ENCODE measurements at regions not wholly inside any gene's neighbourhood (a gene's known extent, or its start where the extent isn't known, plus 50 kb on each side); places are given as distances from the start of the nearest gene placed in this dataset.

GRCh38 chr10:21299330-21299729 lies 226.2 kb downstream of the SKIDA1 start:
- no peaks in the 10 kb centered on the region for H3K4me1 ChIP-seq (ENCODE audit: low read length)
- H4K20me1 ChIP-seq (ENCODE audit: insufficient read depth, low read length) = no peaks in the 10 kb centered on the region
- H3K36me3 ChIP-seq (replicated peaks; ENCODE audit: low read depth, low read length) = no peaks in the 10 kb centered on the region
- no peaks in the 10 kb centered on the region for H3K9me3 ChIP-seq (ENCODE audit: insufficient read depth, low read length)
- no peak overlapping the region for H3K27ac ChIP-seq (ENCODE audit: low read length)
- TF ChIP-seq CTCF (IDR thresholded peaks at IDR 0.05; ENCODE audit: low read depth, low read length) (no peak), EZH2phosphoT487 (IDR thresholded peaks at IDR 0.05; ENCODE audit: low read depth) (no peak)
- no peaks in the 10 kb centered on the region for H3K79me2 ChIP-seq (ENCODE audit: low read length)
- no peak overlapping the region for H2AFZ ChIP-seq (ENCODE audit: low read depth, low read length)
- no peaks in the 10 kb centered on the region for H3K27me3 ChIP-seq (ENCODE audit: low read depth, low read length)
- no peak overlapping the region for H3K9ac ChIP-seq (ENCODE audit: low read length)
- no peak overlapping the region for H3K4me2 ChIP-seq (ENCODE audit: low read length)
- H3K4me3 ChIP-seq (ENCODE audit: low read length) = no peak overlapping the region

DNA sequence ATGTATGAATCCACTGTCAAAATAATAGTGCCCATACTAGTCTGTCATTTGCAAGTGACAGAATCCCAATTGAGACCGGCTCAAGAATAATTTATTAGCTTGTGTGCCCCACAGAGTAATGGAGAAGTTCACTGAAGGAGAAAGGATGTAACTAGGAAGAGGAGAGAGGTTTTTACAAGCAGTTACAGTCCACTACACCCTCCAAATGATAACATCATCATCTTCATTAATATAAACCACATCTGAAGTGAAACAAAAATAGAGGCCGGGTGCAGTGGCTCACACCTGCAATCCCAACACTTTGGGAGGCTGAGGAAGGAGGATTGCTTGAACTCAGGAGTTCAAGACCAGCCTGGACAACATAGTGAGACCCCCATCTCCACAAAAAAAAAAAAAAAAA lies 226.8 kb downstream of the SKIDA1 start:
- no peaks in the 10 kb centered on the region for H3K9me3 ChIP-seq (ENCODE audit: insufficient read depth, low read length)
- H3K9ac ChIP-seq (ENCODE audit: low read length) = no peak overlapping the region
- no peak overlapping the region for H2AFZ ChIP-seq (ENCODE audit: low read depth, low read length)
- no peaks in the 10 kb centered on the region for H4K20me1 ChIP-seq (ENCODE audit: insufficient read depth, low read length)
- H3K36me3 ChIP-seq (replicated peaks; ENCODE audit: low read depth, low read length) = no peaks in the 10 kb centered on the region
- H3K4me3 ChIP-seq (ENCODE audit: low read length) = no peak overlapping the region
- no peaks in the 10 kb centered on the region for H3K27me3 ChIP-seq (ENCODE audit: low read depth, low read length)
- H3K4me2 ChIP-seq (ENCODE audit: low read length) = no peak overlapping the region
- TF ChIP-seq EZH2phosphoT487 (IDR thresholded peaks at IDR 0.05; ENCODE audit: low read depth) (no peak), CTCF (IDR thresholded peaks at IDR 0.05; ENCODE audit: low read depth, low read length) (no peak)
- H3K79me2 ChIP-seq (ENCODE audit: low read length) = no peaks in the 10 kb centered on the region
- H3K27ac ChIP-seq (ENCODE audit: low read length) = no peak overlapping the region
- no peaks in the 10 kb centered on the region for H3K4me1 ChIP-seq (ENCODE audit: low read length)

DNA sequence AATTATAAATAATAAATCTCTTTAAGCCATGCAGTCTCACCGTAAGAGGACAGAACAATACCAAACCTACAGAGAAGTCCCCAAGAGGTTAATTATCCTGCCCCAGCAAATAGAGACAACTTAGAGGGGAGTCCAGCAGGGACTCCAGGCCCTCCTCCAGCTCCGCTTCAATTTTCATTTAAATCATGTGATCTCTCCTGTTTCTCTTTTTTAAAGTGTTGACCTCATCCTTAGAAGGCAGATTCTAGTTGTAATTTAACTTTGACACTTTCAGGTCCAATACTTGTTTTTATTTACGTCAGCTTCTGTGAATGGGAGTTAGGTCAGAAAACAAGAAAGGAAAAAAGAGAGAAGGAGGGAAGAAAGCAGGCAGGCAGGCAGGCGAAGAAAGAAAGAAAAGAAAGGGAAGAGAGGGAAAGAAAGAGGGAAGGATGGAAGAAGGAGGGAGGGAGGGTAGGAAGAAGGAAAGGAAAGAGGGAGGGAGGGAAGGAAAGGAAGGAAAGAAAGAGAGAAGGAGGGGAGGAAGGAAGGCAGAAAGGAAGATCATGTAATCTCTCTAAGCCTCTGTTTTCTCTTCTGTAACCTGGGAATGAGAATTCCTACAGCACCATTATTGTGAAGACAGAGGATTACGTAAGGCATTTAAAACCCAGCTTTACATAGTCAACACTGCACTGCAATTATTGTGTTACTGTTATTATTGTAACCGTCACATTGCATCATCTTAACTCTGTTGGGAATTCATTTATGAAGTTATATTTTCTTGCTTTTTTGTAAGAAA lies 227.7 kb downstream of the SKIDA1 start:
- H3K4me3 ChIP-seq (ENCODE audit: low read length) = no peak overlapping the region
- TF ChIP-seq CTCF (IDR thresholded peaks at IDR 0.05; ENCODE audit: low read depth, low read length) (no peak), EZH2phosphoT487 (IDR thresholded peaks at IDR 0.05; ENCODE audit: low read depth) (no peak)
- no peak overlapping the region for H3K4me2 ChIP-seq (ENCODE audit: low read length)
- H3K36me3 ChIP-seq (replicated peaks; ENCODE audit: low read depth, low read length) = no peaks in the 10 kb centered on the region
- H3K79me2 ChIP-seq (ENCODE audit: low read length) = no peaks in the 10 kb centered on the region
- H3K27ac ChIP-seq (ENCODE audit: low read length) = no peak overlapping the region
- H3K9me3 ChIP-seq (ENCODE audit: insufficient read depth, low read length) = no peaks in the 10 kb centered on the region
- H2AFZ ChIP-seq (ENCODE audit: low read depth, low read length) = no peak overlapping the region
- H3K4me1 ChIP-seq (ENCODE audit: low read length) = no peaks in the 10 kb centered on the region
- H4K20me1 ChIP-seq (ENCODE audit: insufficient read depth, low read length) = no peaks in the 10 kb centered on the region
- peaks cover 4% of the 10 kb centered on the region for H3K27me3 ChIP-seq (ENCODE audit: low read depth, low read length)
- no peak overlapping the region for H3K9ac ChIP-seq (ENCODE audit: low read length)

- Histone ChIP-seq H3K4me3 (ENCODE audit: low read length) (no peak overlapping the region), H3K36me3 (replicated peaks; ENCODE audit: low read depth, low read length) (no peaks in the 10 kb centered on the region), H3K9ac (ENCODE audit: low read length) (no peak overlapping the region), H3K4me2 (ENCODE audit: low read length) (no peak overlapping the region), H4K20me1 (ENCODE audit: insufficient read depth, low read length) (no peaks in the 10 kb centered on the region), H3K27ac (ENCODE audit: low read length) (no peak overlapping the region), H3K79me2 (ENCODE audit: low read length) (no peaks in the 10 kb centered on the region), H3K4me1 (ENCODE audit: low read length) (no peaks in the 10 kb centered on the region), H3K9me3 (ENCODE audit: insufficient read depth, low read length) (no peaks in the 10 kb centered on the region), H3K27me3 (ENCODE audit: low read depth, low read length) (peaks cover 12% of the 10 kb centered on the region), H2AFZ (ENCODE audit: low read depth, low read length) (no peak overlapping the region)
- TF ChIP-seq EZH2phosphoT487 (IDR thresholded peaks at IDR 0.05; ENCODE audit: low read depth) (no peak), CTCF (IDR thresholded peaks at IDR 0.05; ENCODE audit: low read depth, low read length) (no peak)
Observed at GRCh38 chr10:21296575-21297355, 228.7 kb downstream of the SKIDA1 start.

All from OCI-LY3 (cell line).